ENCODE measurements at regions not wholly inside any gene's neighbourhood (a gene's known extent, or its start where the extent isn't known, plus 50 kb on each side); places are given as distances from the start of the nearest gene placed in this dataset.

DNA sequence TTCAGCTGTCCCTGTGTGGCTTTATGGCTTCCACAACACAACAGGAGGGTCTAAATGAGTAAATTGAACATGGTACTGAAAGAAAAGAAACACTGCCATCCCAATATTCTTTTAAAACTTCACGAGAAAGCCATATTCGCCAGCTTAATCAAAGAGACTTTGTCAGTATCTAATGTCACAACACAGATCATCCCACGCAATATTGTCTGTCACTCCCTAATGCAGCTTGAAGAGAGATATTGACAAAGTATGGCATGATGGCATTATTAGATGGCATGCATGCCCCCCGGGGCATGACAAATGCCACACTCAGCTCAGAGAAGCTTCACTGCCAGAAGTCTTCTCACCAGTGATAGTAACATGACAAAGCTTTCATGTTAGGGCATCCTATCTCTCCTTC lies 197.8 kb downstream of the TTC8 start:
- no peak for DNase-seq

DNA sequence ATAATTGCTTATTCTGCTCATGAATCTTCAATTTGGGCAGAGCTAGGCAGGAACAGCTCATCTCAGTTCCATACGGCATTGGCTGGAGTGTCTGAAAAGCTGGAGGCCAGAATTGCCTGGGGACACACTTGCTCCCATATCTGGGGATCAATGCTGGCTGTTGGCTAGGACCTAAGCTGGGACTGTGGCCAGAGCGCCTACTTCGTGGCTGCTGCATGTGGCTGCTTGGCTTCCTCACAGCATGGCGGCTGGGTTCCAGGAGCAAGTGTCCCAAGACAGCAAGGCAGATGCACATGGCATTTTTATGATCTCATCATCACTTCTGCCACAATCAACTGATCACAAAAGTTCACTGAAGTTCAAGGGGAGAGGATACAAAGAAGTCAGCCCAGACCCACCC lies 200.2 kb downstream of the TTC8 start:
- no peak for DNase-seq

GRCh38 chr14:89025561-89026236 lies 201.2 kb downstream of the TTC8 start:
- DNase-seq, result no peak

DNA sequence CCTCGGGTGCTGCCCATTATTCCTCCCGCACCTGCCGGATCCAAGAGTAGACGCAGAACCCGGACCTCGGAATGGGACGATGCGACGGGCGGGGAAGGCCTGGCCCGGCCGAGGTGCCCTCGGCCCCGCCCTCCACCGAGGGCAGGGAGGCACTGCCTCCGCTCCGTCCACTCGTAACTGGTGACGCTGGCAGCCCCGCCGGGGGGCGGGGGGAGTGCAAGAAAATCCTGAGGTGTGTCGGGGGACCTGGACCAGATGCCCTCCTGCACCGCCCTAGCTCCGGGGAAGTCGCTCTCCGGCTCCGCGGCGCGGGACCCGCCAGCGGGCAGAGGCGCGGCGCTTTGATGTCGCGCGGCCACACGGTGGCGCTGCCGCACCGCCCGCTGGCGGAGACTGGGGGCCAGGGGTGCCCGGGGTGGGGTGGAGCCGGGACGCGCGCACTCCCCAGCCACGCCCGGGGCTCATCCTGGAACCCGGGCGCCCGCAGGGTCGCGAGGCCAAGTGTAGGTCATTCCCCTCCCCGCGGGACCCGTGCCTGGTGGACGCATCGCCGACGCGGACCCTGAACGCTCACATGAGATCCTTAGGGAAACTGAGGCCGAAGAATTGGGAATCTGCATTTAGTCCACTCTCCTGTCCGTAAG lies 202.8 kb downstream of the TTC8 start:
- DNase-seq, result peak; percentile 52

DNA sequence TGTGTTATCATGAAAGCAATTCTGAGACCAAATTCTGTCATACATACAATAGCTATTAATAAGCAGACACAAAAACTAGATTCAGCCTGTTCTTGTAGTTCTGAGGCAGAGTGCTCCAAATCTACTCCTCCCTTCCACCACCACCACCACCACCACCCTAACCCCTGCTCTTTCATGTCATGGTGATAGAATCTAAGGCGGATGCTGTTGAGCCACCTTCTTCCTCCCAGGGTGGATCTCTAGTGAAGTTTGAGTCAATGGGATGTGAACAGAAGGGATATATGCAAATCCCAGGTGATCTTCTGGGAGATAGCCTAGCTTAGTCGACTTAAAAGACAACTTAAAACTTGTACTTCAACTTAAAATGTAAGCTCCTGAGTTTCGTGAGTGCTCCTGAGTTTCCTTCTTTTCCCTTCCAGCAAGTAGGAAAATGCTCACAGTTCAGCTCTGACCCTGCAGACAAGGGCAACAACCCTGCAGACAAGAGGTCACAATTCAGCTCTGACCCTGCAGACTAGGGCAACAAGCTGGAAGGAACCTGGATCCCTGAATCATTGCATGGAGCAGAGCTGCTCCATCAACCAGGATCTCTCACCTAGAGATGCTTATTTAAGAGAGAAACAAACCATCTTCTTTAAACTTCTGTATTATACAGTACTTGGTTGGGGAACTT lies 204.1 kb downstream of the TTC8 start:
- no peak for DNase-seq

DNA sequence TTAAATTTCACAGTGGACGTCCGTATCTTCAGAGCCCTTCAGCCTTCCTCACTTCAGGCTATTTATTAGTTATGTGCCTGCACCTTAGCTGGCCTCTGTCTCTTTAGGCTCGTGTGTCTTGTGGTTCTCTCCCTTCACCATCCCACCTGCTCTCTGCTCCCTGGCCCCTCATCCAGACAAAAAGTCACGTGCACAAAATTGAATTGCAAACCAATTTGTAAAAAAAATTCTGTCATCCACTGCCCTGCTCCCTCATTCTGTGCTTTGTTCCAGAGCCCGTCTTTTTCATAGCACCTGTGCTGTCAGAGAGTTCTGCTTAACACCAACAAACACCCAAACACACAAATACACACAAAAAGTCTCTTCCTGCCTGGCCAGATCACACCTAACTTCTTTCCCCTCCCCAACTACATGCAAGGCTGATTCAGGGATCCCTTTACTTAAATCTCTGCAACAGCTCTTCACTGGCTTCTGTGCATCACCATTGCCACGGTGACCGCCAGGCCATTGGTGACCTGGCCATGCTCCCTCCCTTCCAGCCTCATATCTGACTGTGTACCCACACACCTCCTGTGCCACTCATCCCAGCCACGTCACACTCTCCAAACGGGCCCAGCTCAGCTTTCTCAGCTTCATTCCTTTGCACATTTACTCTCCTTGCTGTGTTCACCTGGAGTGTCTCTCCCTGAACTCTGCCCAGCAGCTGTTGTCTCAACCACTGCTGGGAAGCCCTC lies 205.7 kb downstream of the TTC8 start:
- no peak for DNase-seq

GRCh38 chr14:89030921-89031320 lies 206.5 kb downstream of the TTC8 start:
- no peak for DNase-seq

DNA sequence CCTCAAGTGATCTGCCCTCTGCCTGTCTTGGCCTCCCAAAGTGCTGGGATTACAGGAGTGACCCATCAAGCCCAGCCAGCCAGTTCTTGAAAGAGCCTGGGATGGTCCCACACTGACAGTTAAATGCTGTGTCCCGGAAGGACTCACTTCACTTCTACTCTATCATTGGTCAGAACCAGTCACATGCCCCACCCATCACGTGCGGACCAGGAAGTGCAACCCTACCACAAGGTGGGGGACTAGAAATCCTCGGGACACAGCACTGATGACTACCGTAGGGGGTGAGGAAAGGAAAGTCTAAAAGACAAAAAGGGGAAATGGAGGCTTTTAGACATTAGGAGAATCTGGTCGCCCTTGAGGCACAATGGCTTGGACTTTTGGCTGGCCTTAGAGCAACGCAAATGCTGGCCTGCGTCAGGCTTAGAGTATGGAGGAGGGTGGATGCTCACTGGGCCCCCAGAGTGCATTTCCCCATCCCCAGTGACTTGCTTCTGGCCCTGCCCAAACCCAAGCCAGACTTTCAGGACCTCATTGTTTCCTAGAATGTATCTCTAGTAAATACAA lies 207.7 kb downstream of the TTC8 start:
- DNase-seq, result no peak

DNA sequence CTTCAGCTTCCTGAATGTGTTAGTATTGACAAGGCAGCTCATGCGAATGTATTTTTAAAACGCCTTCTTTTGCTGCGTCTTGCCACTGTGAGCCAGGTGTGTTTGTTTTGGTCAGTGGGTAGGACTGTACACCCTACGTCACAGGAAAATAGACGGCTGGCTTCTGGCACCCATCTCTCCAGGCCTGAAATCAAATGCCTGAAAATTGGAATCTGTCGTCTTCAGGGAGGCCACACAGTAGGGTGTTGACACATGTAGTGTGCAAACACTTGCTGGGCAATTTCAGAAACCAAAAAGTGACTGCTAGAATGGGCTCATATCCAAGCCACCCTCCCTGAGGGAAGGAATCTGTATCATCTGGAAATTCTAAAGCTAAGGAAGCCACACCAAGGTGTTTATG lies 209.3 kb downstream of the TTC8 start:
- DNase-seq, result no peak

- no peak for DNase-seq
These were observed 211.9 kb downstream of the TTC8 start for GRCh38 chr14:89036371-89036770.

DNA sequence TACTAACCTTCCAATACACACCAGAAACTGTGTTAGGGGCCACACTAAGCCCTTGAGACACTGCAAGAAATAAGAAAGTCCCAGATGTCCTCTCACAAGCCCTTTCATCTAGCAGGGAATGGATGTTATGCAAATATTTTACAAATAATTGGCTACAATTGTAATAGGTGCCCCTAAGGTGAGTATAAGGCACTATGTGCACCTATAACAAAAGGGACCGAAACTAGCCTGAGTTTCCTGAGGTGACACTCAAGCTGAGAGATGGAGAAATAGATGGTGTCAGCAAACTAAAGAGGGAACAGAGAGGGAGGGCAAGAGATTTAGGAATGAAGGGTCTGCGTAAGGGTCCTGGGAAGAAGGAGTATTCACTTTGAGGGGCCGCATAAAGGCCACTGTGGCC lies 212.6 kb downstream of the TTC8 start:
- DNase-seq, result no peak

GRCh38 chr14:89040080-89040459 lies 215.6 kb downstream of the TTC8 start:
- DNase-seq, result no peak

DNA sequence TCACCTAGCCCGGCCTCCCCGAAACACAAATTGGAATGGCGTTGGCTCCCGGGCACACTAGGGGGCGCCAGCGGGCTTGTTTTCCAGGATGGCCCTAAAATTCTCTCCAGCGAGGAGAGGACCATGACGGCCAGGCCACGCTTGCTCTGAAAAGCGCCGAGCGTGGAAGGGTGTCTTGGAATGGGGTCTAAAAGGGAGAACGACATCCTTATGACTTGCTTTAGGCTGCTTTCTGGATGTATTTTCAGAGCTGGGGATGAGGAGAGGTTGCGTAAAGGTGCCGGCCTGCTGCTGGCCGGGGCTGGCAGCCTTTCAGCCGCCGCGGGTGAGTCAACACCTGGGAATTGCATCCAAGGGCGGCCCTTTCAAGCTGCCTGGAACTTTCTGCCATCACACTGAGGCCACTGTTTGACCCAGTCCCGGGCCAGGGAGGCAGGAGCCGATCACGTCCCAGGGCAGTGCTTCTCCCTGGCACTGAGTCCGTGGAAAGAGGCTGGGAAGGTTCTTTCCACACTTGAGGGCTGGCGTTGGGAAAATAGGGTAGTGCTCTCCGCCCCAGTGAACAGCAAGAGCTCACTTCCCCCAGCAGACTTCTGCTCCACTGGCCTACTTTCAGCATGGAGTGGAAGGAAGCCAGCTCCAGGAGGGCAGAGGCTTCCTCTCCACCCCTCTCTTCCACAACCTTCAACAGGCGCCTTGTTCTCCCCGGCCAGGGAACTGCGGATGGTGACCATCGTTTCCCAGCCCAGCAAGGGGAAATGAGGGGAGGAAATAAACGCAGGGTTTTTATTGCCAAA lies 216.2 kb downstream of the TTC8 start:
- peak; percentile 80 for DNase-seq

DNA sequence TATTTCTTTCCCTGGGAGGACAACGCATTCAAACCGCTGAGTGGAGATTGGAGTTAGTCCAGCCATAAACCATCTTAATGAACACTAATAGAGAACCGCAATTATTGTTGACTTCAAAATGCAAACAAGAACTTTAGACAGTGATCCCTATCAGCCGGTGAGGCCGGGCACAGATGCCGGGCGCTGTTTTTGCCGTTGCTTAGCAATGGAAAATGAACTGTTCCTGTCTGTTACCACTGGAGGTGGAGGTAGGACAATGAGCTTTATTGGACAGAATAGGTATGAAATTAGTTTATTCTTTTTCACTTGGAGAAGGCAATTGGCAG lies 216.8 kb downstream of the TTC8 start:
- DNase-seq, result no peak

GRCh38 chr14:89042021-89042420 lies 217.6 kb downstream of the TTC8 start:
- no peak for DNase-seq

GRCh38 chr14:89053303-89053702 lies 228.9 kb downstream of the TTC8 start:
- DNase-seq, result no peak

DNA sequence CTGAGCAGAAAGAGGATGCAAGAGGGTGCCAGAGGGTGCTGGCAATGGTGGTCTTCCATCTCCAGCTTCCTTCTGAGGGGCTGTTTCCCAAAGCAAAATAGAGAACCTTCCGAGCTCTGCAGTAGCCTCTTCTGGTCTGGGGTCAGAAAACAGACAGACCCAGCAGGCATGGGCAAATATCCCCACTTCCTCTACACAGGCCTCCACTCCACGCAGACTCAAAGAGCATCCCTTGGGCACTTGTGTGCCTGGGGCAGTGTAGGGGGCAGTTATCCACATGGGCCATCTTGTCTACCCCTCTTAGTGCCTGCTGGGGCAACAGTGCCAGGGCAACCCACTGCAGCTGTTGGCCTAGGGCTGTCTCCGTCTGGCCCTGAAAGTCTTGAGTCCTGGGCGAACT lies 231.9 kb downstream of the TTC8 start:
- no peak for DNase-seq

GRCh38 chr14:89058697-89059096 lies 234.2 kb downstream of the TTC8 start:
- DNase-seq, result no peak

GRCh38 chr14:89060191-89060590 lies 235.7 kb downstream of the TTC8 start:
- no peak for DNase-seq

- no peak for DNase-seq
These were observed 237.2 kb downstream of the TTC8 start for GRCh38 chr14:89061696-89062095.

GRCh38 chr14:89065879-89066278 lies 241.4 kb downstream of the TTC8 start:
- DNase-seq, result no peak

- no peak for DNase-seq
These were observed 243.0 kb downstream of the TTC8 start for GRCh38 chr14:89067293-89067972.

Data from stimulated activated CD4-positive, alpha-beta T cell treated with anti-CD3 and anti-CD28 coated beads, Interleukin-1b, Interleukin-23, amount 100 ng/mL, for 48 hours (primary cell).